ENCODE measurements at regions not wholly inside any gene's neighbourhood (a gene's known extent, or its start where the extent isn't known, plus 50 kb on each side); places are given as distances from the start of the nearest gene placed in this dataset.

DNA sequence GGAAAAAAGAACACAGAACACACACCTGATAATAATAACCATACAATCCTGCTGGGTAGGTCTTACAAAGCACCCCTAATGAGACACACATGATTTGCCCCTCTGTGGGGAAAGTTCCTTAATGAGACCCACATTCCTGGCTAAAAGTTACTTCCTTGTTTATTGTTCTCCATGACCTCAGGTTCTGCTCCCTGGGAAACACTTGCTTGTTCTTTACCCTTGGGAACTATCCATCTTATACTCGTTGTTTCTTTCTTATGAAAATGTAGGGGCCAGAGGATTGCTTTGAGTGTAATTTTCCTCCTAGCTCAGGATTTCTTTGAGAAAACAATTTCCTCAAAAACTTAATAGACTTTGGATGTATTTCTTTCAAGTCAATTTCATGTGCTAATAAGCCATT is 52.1 kb upstream of the PCDH10 start:
- no peak for FAIRE-seq

More for the DNA sequence above, 52.1 kb upstream of the PCDH10 start:
- TF ChIP-seq SPI1 (IDR thresholded peaks at IDR 0.05; ENCODE audit: low read depth, low read length) = no peak
- no peak for TF ChIP-seq POLR2A (IDR thresholded peaks at IDR 0.05; ENCODE audit: low read depth, low read length)
- no peak for TF ChIP-seq TAF1 (IDR thresholded peaks at IDR 0.05; ENCODE audit: low read depth, low read length)
- TF ChIP-seq POLR2AphosphoS5 (IDR thresholded peaks at IDR 0.05; ENCODE audit: low read depth, low read length) = no peak
- TF ChIP-seq POU2F2 (IDR thresholded peaks at IDR 0.05; ENCODE audit: low read depth, low read length) = no peak
- DNase-seq (ENCODE audit: insufficient read length, low spot score) = no peak

All from GM12891 (cell line).